22Rv1 (cell line): ENCODE measurements at regions not wholly inside any gene's neighbourhood (a gene's known extent, or its start where the extent isn't known, plus 50 kb on each side); places are given as distances from the start of the nearest gene placed in this dataset.

Experiments used
- H3K27ac ChIP-seq: fragments of 450-650 bp; 2 replicates; pipeline ENCODE4 v1.5.1; 2017
- CTCF ChIP-seq: fragments of 450-650 bp; IDR thresholded peaks from 2 replicates; pipeline ENCODE4 v1.5.1; 2017; ENCODE audit warnings: mild to moderate bottlenecking
- ZFX ChIP-seq: fragments of 450-650 bp; IDR thresholded peaks from 2 replicates; pipeline ENCODE4 v1.6.1; 2017; ENCODE audit warnings: antibody characterized with exemption, borderline replicate concordance

GRCh38 chr12:112559784-112560183, 141.0 kb downstream of the PTPN11 start:
- no peak overlapping the region for H3K27ac ChIP-seq
- TF ChIP-seq CTCF (no peak), ZFX (no peak)

DNA sequence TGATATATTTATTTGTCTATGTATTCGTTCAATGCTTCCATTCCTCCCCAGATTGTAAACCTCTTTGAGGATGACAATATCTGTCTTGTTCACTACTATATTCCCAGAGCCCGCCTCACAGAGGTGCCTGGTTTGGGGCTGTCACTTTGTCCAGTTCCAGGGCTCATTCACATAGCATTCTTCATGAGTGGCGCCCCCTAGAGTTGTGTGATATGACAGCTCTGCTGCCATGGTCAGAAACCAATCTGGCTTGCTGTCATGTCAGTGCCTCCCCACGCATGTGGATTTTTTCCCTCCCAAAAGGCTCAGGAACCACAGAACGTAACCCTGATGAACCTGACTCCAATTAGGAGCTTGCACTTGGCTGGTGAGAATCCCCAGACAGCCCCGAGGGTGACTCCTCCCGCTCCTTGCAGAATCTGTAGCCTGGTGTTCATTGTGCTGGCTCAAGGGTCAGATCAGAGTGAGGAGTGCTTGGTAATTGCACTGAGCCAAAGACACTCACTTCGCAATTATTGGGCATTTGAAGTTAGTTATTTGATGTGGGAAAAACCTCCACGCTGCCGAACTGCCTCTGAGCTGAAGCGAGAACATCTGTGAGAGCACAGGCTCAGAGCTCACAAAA, 145.5 kb downstream of the PTPN11 start:
- H3K27ac ChIP-seq = no peak overlapping the region
- TF ChIP-seq CTCF (peak; percentile 54), ZFX (no peak)

- TF ChIP-seq ZFX = no peak
- no peak for TF ChIP-seq CTCF
- no peak overlapping the region for H3K27ac ChIP-seq
These were observed 149.9 kb downstream of the PTPN11 start for GRCh38 chr12:112568641-112569040.

DNA sequence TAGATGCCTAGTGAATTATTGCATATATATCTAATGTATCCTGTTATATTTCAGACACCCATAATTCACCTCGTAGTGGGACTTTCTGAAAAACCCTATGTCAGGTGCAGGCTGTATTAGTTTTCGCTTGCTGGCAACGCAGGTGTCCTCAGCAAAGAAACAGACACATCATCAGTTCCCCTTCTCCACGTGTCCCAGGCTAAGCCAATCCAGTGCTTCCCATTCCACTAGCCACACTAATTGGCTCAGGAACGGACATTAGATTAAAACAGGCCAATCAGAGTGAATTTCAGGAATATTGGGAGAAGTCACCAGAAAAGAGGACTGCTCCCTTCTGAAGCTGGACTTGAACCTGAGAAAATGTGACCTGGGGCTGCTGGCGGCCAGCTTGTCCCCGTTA, 151.3 kb downstream of the PTPN11 start:
- TF ChIP-seq ZFX (no peak), CTCF (no peak)
- H3K27ac ChIP-seq = no peak overlapping the region

- H3K27ac ChIP-seq = no peak overlapping the region
These were observed 154.4 kb downstream of the PTPN11 start for GRCh38 chr12:112573141-112573540.

DNA sequence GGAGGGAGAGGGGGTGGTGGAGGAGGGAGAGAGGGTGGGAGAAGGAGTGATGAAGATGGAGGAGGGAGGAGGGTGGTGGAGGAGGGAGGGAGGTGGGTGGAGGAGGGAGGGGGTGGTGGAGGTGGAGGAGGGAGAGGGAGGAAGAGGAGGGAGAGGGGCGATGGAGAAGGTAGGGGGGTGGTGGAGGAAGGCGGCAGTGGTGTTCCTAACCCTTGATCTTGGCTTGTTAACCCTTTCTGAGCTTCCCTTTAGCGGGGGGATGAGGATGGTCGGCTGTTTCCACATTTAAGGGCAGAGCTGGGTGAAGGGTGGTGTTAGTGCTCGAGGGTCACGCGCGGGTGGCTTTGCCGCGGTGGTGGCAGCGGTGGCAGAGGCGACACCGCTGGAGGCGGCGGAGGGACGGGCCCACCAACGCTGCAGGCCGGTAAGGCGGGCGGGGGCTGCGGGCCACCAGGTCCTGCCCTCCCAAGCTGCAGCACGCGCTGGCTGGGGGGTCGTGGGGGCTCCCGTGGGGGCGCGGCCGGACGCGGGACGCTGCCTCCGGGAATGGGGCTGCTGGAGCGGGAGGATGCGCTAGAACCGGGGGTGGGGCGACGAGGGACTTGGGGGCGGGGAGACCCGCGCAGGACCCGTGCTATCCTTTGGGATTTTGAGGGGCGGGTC, 156.3 kb downstream of the PTPN11 start:
- TF ChIP-seq CTCF (no peak), ZFX (no peak)
- H3K27ac ChIP-seq = no peak overlapping the region

More at GRCh38 chr12:112573141-112573540, 154.4 kb downstream of the PTPN11 start:
- TF ChIP-seq ZFX (no peak), CTCF (no peak)

DNA sequence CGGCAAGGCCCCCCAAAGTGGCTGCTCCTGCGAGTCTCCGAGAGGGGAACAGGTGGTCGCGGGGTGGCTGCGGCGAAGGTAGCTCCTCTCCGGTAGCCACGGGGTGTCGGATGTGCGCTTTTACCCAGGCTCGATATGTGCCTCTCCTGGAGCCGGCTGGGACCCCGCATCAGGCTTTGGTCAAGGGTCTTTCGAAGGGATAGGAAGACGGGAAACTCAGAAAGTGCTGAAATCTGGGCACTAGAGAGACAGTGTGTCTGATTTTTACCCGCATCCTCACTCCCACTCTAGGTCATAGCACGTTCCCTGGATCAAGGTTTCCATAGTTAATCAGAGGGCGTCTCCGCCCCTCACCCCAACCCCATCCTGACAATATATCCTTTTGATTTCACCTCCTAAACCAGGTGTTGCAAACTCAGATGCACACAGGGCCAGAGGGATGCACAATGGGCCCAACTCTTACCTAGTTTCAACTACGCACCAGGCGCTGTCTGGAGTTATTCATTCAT, 156.9 kb downstream of the PTPN11 start:
- H3K27ac ChIP-seq = no peak overlapping the region
- TF ChIP-seq ZFX (no peak), CTCF (no peak)
